Endothelial cell of umbilical vein (primary cell): ENCODE measurements at regions not wholly inside any gene's neighbourhood (a gene's known extent, or its start where the extent isn't known, plus 50 kb on each side); places are given as distances from the start of the nearest gene placed in this dataset.
"Not testable (repeated sequence)": the region's sequence is repeated elsewhere in the genome, so short reads cannot be mapped to it uniquely, and the experiment has no call there.

Experiments
- BruUV-seq: library from RNA; stranded (reverse); fragments of 400-500 nt; replicated peaks from 2 replicates; lab custom pipeline; 2021; lab: Mats Ljungman, UMichigan
- CTCF ChIA-PET: fragments of 300-600, 350-600 bp; sonication (Branson Sonifier 250); formaldehyde crosslinking; loops from one replicate; lab custom pipeline; 2021; ENCODE audit warnings: antibody characterized with exemption, inconsistent platforms; lab: Charles Lee
- POLR2A ChIA-PET: fragments of 300-600, 350-600 bp; sonication (Branson Sonifier 250); formaldehyde crosslinking; loops from one replicate; lab custom pipeline; 2021; ENCODE audit warnings: antibody characterized with exemption, inconsistent platforms; lab: Charles Lee
- DNase-seq: peaks from one replicate; pipeline ENCODE4 v3.0.0-alpha.2; 2011; ENCODE audit warnings: low read depth, low spot score
- FAIRE-seq: peaks from 2 replicates; lab custom pipeline; 2011; peaks lifted over from hg19 to GRCh38; lab: Jason Lieb, UNC
- H2AFZ ChIP-seq: 2 replicates; pipeline ENCODE4 v1.6.0; 2012; ENCODE audit warnings: low read depth, low read length, control low read depth, inconsistent platforms
- H3K27ac ChIP-seq: 2 replicates; pipeline ENCODE4 v1.5.1; 2011; ENCODE audit warnings: low read depth, mild to moderate bottlenecking, control low read depth, low read length, moderate library complexity; ENCODE audit not compliant: insufficient read depth
- H3K27me3 ChIP-seq, 2 experiments: 2 replicates each; pipeline versions ENCODE4 v1.6.0 to v1.6.1; 2011; ENCODE audit warnings: low read length in 2 of 2, mixed read lengths in 1 of 2; ENCODE audit not compliant: control insufficient read depth in 2 of 2, insufficient read depth in 2 of 2
- H3K36me3 ChIP-seq, 2 experiments: 2 replicates in 1 of 2; 3 replicates in 1 of 2; pipeline ENCODE4 v1.5.1; 2011; ENCODE audit warnings: low read length in 2 of 2, mild to moderate bottlenecking in 1 of 2, moderate library complexity in 1 of 2; ENCODE audit not compliant: control insufficient read depth in 2 of 2, insufficient read depth in 2 of 2; ENCODE audit errors: extremely low read depth in 1 of 2
- H3K4me1 ChIP-seq: 3 replicates; pipeline ENCODE4 v1.5.1; 2011; ENCODE audit warnings: mild to moderate bottlenecking, low read length; ENCODE audit not compliant: control insufficient read depth, insufficient read depth; ENCODE audit errors: extremely low read depth
- H3K4me2 ChIP-seq: 2 replicates; pipeline ENCODE4 v1.6.1; 2011; ENCODE audit warnings: low read length, control low read depth, mixed read lengths; ENCODE audit not compliant: insufficient read depth
- H3K4me3 ChIP-seq, 3 experiments: fragments of 200-600 bp in 1 of 3; sonication (generic), shearing (Covaris generic) in 1 of 3; replicated peaks in 1 of 3; 2 replicates each; pipeline ENCODE4 v1.5.1; 2011 to 2016; ENCODE audit warnings: control low read depth in 3 of 3, low read length in 3 of 3, mild to moderate bottlenecking in 2 of 3, inconsistent platforms in 1 of 3, low read depth in 1 of 3, moderate library complexity in 1 of 3; ENCODE audit not compliant: insufficient read depth in 1 of 3
- H3K79me2 ChIP-seq: 2 replicates; pipeline ENCODE4 v1.6.0; 2012; ENCODE audit warnings: low read length, inconsistent platforms; ENCODE audit not compliant: control insufficient read depth, insufficient read depth
- H3K9ac ChIP-seq: replicated peaks from 2 replicates; pipeline ENCODE3; 2011; ENCODE audit warnings: low read length, control low read depth; ENCODE audit not compliant: insufficient read depth; ENCODE audit errors: extremely low read depth
- H3K9me1 ChIP-seq: replicated peaks from 3 replicates; pipeline ENCODE4 v1.6.0; 2011; ENCODE audit warnings: mild to moderate bottlenecking, low read length; ENCODE audit not compliant: control insufficient read depth, insufficient read depth; ENCODE audit errors: extremely low read depth
- H3K9me3 ChIP-seq: replicated peaks from 2 replicates; pipeline ENCODE4 v1.5.1; 2012; ENCODE audit warnings: low read length, inconsistent platforms; ENCODE audit not compliant: control insufficient read depth, insufficient read depth
- H4K20me1 ChIP-seq: replicated peaks from 2 replicates; pipeline ENCODE3; 2011; ENCODE audit warnings: mild to moderate bottlenecking, low read length; ENCODE audit not compliant: control insufficient read depth, insufficient read depth; ENCODE audit errors: extremely low read depth
- EZH2 ChIP-seq: IDR thresholded peaks from 2 replicates; pipeline ENCODE4 v1.6.1; 2012; ENCODE audit warnings: borderline replicate concordance, low read depth, mild to moderate bottlenecking, moderate library complexity, low read length, inconsistent platforms; ENCODE audit not compliant: severe bottlenecking
- FOS ChIP-seq: IDR thresholded peaks from 2 replicates; pipeline ENCODE4 v1.6.1; 2011; ENCODE audit warnings: mild to moderate bottlenecking, low read length, moderate library complexity, borderline replicate concordance; ENCODE audit not compliant: insufficient read depth
- GATA2 ChIP-seq: IDR thresholded peaks from 2 replicates; pipeline ENCODE4 v1.7.0; 2011; ENCODE audit warnings: low read depth, mild to moderate bottlenecking, moderate library complexity, mixed read lengths, low read length; ENCODE audit not compliant: insufficient read length, insufficient read depth
- JUN ChIP-seq: IDR thresholded peaks from 2 replicates; pipeline ENCODE4 v1.6.1; 2011; ENCODE audit warnings: borderline replicate concordance, low read depth; ENCODE audit not compliant: insufficient read length, insufficient read depth
- MYC ChIP-seq: IDR thresholded peaks from one replicate; pipeline ENCODE4 v1.6.1; 2011; ENCODE audit warnings: mild to moderate bottlenecking, low read depth, low read length
- POLR2A ChIP-seq: IDR thresholded peaks from 2 replicates; pipeline ENCODE4 v1.6.1; 2012; ENCODE audit warnings: low read depth, mild to moderate bottlenecking, control low read depth, low read length
- POLR2AphosphoS5 ChIP-seq: IDR thresholded peaks from 2 replicates; pipeline ENCODE4 v1.6.1; 2012; ENCODE audit warnings: low read depth, mild to moderate bottlenecking, control low read depth, low read length, moderate library complexity; ENCODE audit not compliant: insufficient read depth
- dilution Hi-C: fragments of 300-500 bp; cut with MboI; formaldehyde crosslinking; loops from one replicate; pipeline ENCODE4 v1.15.0; 2019; ENCODE audit warnings: low sequenced_read_pairs; ENCODE audit not compliant: extremely low pct_ligation_motif_present
- intact Hi-C: fragments of 100-400 bp; cut with micrococcal nuclease; formaldehyde crosslinking; loops from one replicate; pipeline ENCODE4 v1.10.0; 2022
- TF ChIP-seq, protein P1 (sequence below), 2 donors: IDR thresholded peaks; 1 replicate in 1 of 2; 2 replicates in 1 of 2; pipeline ENCODE4 v1.5.1; 2011; ENCODE audit warnings: low read length in 2 of 2, mild to moderate bottlenecking in 2 of 2, moderate library complexity in 2 of 2, control low read depth in 1 of 2, inconsistent platforms in 1 of 2, low read depth in 1 of 2; ENCODE audit not compliant: insufficient read depth in 1 of 2; ENCODE audit errors: extremely low read depth in 1 of 2
- TF ChIP-seq, protein P2 (sequence below): IDR thresholded peaks from 2 replicates; pipeline ENCODE4 v1.6.1; 2011; ENCODE audit not compliant: insufficient read depth, insufficient read length

DNA sequence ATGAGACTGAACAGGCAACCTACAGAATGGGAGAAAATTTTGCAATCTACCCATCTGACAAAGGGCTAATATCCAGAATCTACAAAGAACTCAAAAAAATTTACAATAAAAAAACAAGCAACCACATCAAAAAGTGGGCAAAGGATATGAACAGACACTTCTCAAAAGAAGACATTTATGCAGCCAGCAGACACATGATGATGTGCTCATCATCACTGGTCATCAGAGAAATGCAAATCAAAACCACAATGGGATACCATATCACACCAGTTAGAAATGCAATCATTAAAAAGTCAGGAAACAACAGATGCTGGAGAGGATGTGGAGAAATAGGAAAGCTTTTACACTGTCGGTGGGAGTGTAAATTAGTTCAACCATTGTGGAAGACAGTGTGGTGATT lies 51.7 kb upstream of the PAXBP1 start:
- BruUV-seq, H3K4me1 ChIP-seq, H3K4me3 ChIP-seq, CTCF ChIA-PET, H3K4me2 ChIP-seq, H3K9ac ChIP-seq, H3K36me3 ChIP-seq, DNase-seq, H3K79me2 ChIP-seq, POLR2A ChIA-PET, H3K27ac ChIP-seq, dilution Hi-C loops, FAIRE-seq, H3K9me3 ChIP-seq, H3K27me3 ChIP-seq, H4K20me1 ChIP-seq, H2AFZ ChIP-seq, intact Hi-C loops, H3K9me1 ChIP-seq: not testable (repeated sequence)

GRCh38 chr21:32824950-32825349 lies 53.4 kb upstream of the PAXBP1 start:
- Histone ChIP-seq H3K4me3 (no peak overlapping the region), H3K27ac (no peak overlapping the region), H3K36me3 (no peaks in the 10 kb centered on the region), H3K27me3 (peaks cover 3% of the 10 kb centered on the region in 2 experiments), H3K79me2 (no peaks in the 10 kb centered on the region), H3K9me3 (no peaks in the 10 kb centered on the region), H3K9ac (no peak overlapping the region), H2AFZ (no peak overlapping the region), H3K4me2 (no peak overlapping the region), H3K4me1 (no peaks in the 10 kb centered on the region), H4K20me1 (no peaks in the 10 kb centered on the region), H3K9me1 (no peaks in the 10 kb centered on the region)
- ChIA-PET CTCF (interaction anchor here (1.1 to 4.4 kb wide), 8 partner anchors 42 to 179 kb away, joined by 3 to 54 read pairs (median 8); partner anchors contain the start of gene PAXBP1), POLR2A (no interaction called here)
- FAIRE-seq (no peak), DNase-seq (no peak)
- dilution Hi-C loops, result no loop called here
- intact Hi-C loops, result no loop called here
- TF ChIP-seq EZH2, result no peak
- no peak for TF ChIP-seq JUN
- no peak for TF ChIP-seq POLR2A
- no peak for TF ChIP-seq FOS
- TF ChIP-seq, protein P1, sequence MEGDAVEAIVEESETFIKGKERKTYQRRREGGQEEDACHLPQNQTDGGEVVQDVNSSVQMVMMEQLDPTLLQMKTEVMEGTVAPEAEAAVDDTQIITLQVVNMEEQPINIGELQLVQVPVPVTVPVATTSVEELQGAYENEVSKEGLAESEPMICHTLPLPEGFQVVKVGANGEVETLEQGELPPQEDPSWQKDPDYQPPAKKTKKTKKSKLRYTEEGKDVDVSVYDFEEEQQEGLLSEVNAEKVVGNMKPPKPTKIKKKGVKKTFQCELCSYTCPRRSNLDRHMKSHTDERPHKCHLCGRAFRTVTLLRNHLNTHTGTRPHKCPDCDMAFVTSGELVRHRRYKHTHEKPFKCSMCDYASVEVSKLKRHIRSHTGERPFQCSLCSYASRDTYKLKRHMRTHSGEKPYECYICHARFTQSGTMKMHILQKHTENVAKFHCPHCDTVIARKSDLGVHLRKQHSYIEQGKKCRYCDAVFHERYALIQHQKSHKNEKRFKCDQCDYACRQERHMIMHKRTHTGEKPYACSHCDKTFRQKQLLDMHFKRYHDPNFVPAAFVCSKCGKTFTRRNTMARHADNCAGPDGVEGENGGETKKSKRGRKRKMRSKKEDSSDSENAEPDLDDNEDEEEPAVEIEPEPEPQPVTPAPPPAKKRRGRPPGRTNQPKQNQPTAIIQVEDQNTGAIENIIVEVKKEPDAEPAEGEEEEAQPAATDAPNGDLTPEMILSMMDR (IDR thresholded peaks at IDR 0.05; ENCODE audit: extremely low read depth in 1 of 2, insufficient read depth in 1 of 2, low read depth in 1 of 2, low read length in 2 of 2), result no peak
- TF ChIP-seq GATA2, result no peak
- TF ChIP-seq POLR2AphosphoS5, result no peak
- TF ChIP-seq, protein P2, sequence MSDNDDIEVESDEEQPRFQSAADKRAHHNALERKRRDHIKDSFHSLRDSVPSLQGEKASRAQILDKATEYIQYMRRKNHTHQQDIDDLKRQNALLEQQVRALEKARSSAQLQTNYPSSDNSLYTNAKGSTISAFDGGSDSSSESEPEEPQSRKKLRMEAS, result no peak
- TF ChIP-seq MYC, result no peak
- BruUV-seq, result no TSS peak
